ENCODE measurements at regions not wholly inside any gene's neighbourhood (a gene's known extent, or its start where the extent isn't known, plus 50 kb on each side); places are given as distances from the start of the nearest gene placed in this dataset.
A peak's percentile ranks its signal among the peaks of the same experiment; 100 is the strongest.
"Not testable (repeated sequence)": the region's sequence is repeated elsewhere in the genome, so short reads cannot be mapped to it uniquely, and the experiment has no call there.

DNA sequence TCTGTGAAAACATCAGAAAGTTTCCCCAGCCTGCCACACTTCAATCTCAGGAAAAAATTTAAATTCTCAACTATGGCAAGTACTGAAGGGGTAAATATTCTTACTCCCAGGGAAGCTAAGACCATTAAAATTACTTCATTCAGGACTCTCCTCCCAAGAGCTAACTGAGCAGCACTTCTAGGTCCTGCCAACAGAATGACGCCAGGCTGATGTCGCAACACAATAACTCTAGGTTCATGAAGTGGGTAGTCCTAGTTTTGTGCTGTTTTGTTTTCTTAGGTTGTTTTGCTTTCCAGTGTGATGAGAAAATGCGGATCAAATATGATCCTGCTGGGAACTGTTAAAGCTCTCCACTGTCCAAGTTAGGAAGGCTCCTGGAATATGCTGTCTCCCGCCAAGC lies 180.0 kb downstream of the NKX6-1 start:
- no peak overlapping the region for H3K9ac ChIP-seq (ENCODE audit: low read depth, low read length)
- H3K4me3 ChIP-seq (ENCODE audit: low read depth, low read length): no peak overlapping the region
- no peaks in the 10 kb centered on the region for H3K27me3 ChIP-seq (ENCODE audit: control insufficient read depth, insufficient read depth, low read length)
- no peaks in the 10 kb centered on the region for H3K36me3 ChIP-seq (ENCODE audit: control insufficient read depth, insufficient read depth, low read length)
- H3K4me1 ChIP-seq (ENCODE audit: control insufficient read depth, insufficient read depth, low read length): peaks cover 2% of the 10 kb centered on the region
- no peaks in the 10 kb centered on the region for H3K9me3 ChIP-seq (ENCODE audit: control insufficient read depth, insufficient read depth, low read length)

GRCh38 chr4:84317513-84317912 lies 181.6 kb downstream of the NKX6-1 start:
- Histone ChIP-seq H3K9ac (ENCODE audit: low read depth, low read length) (no peak overlapping the region), H3K36me3 (ENCODE audit: control insufficient read depth, insufficient read depth, low read length) (no peaks in the 10 kb centered on the region), H3K4me3 (ENCODE audit: low read depth, low read length) (no peak overlapping the region), H3K4me1 (ENCODE audit: control insufficient read depth, insufficient read depth, low read length) (no peaks in the 10 kb centered on the region), H3K9me3 (ENCODE audit: control insufficient read depth, insufficient read depth, low read length) (no peaks in the 10 kb centered on the region), H3K27me3 (ENCODE audit: control insufficient read depth, insufficient read depth, low read length) (no peaks in the 10 kb centered on the region)

DNA sequence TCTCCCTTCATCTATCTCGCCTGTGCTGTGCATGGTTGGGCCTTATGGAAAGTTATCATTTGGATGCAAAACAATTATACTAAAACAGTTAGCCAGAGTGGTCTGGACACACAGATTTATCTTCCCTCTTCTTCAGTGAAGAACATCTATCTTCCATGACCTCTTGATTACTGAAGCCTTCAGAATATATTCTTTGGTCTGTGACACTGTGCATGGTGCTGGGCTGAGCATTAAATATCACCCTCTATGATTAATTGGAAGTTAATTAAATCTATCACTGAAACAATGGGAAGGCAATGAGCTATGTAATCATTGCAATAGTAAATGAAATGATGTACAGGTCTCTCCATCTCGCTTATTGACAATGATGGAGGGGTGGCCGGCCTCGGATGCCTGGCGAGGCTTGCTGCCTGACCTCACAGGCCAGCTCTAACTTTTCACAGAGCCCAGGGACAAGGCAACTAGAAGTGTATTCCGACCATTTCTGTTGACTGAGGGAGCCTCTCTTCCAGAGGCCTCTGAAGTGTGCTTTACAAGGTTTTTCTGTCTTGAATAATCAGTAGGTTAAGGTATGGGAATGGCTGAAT lies 186.6 kb downstream of the NKX6-1 start:
- Histone ChIP-seq H3K9ac (ENCODE audit: low read depth, low read length) (no peak overlapping the region), H3K4me3 (ENCODE audit: low read depth, low read length) (no peak overlapping the region)

DNA sequence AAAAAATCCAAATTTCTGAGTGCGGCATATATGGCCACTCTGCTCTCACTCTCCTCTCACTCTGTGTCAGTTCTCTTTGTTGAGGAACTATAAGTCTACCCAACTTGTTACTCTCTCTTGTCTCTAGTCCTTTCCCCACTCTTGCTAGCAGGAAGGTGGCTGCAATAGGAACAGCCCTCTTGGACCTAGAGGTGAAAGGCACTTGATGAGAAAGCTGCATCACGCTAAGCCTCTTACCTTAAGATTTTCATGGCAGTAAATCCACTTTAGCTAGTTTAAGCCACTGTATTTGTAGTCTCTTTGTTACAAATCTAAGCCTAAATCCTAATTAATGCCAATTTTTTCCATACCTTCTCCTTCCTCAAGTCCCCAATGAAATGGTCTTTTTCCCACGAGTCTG lies 189.9 kb downstream of the NKX6-1 start:
- H3K9ac ChIP-seq (ENCODE audit: low read depth, low read length): no peak overlapping the region
- H3K4me1 ChIP-seq (ENCODE audit: control insufficient read depth, insufficient read depth, low read length): no peaks in the 10 kb centered on the region
- no peaks in the 10 kb centered on the region for H3K27me3 ChIP-seq (ENCODE audit: control insufficient read depth, insufficient read depth, low read length)
- no peaks in the 10 kb centered on the region for H3K9me3 ChIP-seq (ENCODE audit: control insufficient read depth, insufficient read depth, low read length)
- no peak overlapping the region for H3K4me3 ChIP-seq (ENCODE audit: low read depth, low read length)
- no peaks in the 10 kb centered on the region for H3K36me3 ChIP-seq (ENCODE audit: control insufficient read depth, insufficient read depth, low read length)

More for the DNA sequence above, 186.6 kb downstream of the NKX6-1 start:
- Histone ChIP-seq H3K4me1 (ENCODE audit: control insufficient read depth, insufficient read depth, low read length) (no peaks in the 10 kb centered on the region), H3K36me3 (ENCODE audit: control insufficient read depth, insufficient read depth, low read length) (no peaks in the 10 kb centered on the region), H3K27me3 (ENCODE audit: control insufficient read depth, insufficient read depth, low read length) (no peaks in the 10 kb centered on the region), H3K9me3 (ENCODE audit: control insufficient read depth, insufficient read depth, low read length) (no peaks in the 10 kb centered on the region)

- peak overlapping the region; percentile 1 for H3K9ac ChIP-seq (ENCODE audit: low read depth, low read length)
Observed at GRCh38 chr4:84298719-84299254, 200.3 kb downstream of the NKX6-1 start.

DNA sequence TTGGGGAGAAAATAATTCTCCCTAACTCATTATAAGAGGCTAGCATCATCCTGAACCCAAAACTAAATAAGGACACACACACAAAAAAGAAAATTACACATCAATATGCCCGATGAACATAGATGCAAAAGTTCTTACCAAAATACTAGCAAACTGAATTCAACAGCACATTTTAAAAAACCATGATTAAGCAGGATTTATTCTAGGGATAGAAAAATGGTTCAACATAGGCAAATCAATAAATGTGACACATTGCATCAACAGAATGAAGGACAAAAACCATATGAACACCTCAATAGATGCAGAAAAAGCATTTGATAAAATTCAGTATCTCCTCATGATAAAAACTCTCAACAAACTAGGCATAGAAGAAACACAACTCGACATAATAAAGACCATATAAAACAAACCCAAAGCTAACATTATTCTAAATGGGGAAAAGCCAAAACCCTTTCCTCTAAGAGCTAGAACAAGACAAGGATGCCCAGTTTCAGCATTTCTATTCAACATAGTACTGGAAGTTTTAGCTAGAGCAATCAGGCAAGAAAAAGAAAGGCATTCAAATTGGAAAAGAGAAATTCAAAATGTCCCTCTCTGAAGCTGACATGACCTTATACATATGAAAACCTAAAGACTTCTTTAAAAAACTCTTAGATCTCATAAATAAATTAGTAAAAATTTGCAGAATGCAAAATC lies 200.9 kb downstream of the NKX6-1 start:
- Histone ChIP-seq H3K27me3 (ENCODE audit: control insufficient read depth, insufficient read depth, low read length) (no peaks in the 10 kb centered on the region), H3K9ac (ENCODE audit: low read depth, low read length) (no peak overlapping the region), H3K9me3 (ENCODE audit: control insufficient read depth, insufficient read depth, low read length) (no peaks in the 10 kb centered on the region), H3K36me3 (ENCODE audit: control insufficient read depth, insufficient read depth, low read length) (no peaks in the 10 kb centered on the region), H3K4me3 (ENCODE audit: low read depth, low read length) (no peak overlapping the region), H3K4me1 (ENCODE audit: control insufficient read depth, insufficient read depth, low read length) (no peaks in the 10 kb centered on the region)

More at GRCh38 chr4:84298719-84299254, 200.3 kb downstream of the NKX6-1 start:
- not testable (repeated sequence) for H3K9me3 ChIP-seq (ENCODE audit: control insufficient read depth, insufficient read depth, low read length); H3K27me3 ChIP-seq (ENCODE audit: control insufficient read depth, insufficient read depth, low read length); H3K36me3 ChIP-seq (ENCODE audit: control insufficient read depth, insufficient read depth, low read length); H3K4me1 ChIP-seq (ENCODE audit: control insufficient read depth, insufficient read depth, low read length)
- H3K4me3 ChIP-seq (ENCODE audit: low read depth, low read length): peak overlapping the region; percentile 6

DNA sequence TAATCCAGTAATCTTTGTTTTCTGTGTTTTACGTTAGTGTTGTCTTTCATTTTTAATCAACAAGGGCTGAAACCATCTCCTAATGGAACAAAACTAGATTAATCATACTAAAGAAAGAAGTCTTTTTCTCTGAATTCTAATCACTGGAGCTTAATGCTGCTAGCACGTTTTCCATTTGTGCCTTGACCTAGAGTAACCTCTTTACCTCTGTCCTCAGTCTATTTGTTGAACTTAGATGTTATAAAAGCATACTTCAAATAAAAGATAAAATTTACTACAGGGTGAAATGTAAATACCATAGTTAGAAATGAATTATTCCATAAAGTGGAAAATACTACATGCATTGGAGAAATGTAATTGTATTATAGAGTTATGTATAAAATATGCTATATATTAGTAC lies 207.1 kb downstream of the NKX6-1 start:
- Histone ChIP-seq H3K9me3 (ENCODE audit: control insufficient read depth, insufficient read depth, low read length) (no peaks in the 10 kb centered on the region), H3K4me3 (ENCODE audit: low read depth, low read length) (no peak overlapping the region), H3K4me1 (ENCODE audit: control insufficient read depth, insufficient read depth, low read length) (no peaks in the 10 kb centered on the region), H3K27me3 (ENCODE audit: control insufficient read depth, insufficient read depth, low read length) (no peaks in the 10 kb centered on the region), H3K9ac (ENCODE audit: low read depth, low read length) (no peak overlapping the region), H3K36me3 (ENCODE audit: control insufficient read depth, insufficient read depth, low read length) (no peaks in the 10 kb centered on the region)

- Histone ChIP-seq H3K9me3 (ENCODE audit: control insufficient read depth, insufficient read depth, low read length) (no peaks in the 10 kb centered on the region), H3K9ac (ENCODE audit: low read depth, low read length) (no peak overlapping the region), H3K27me3 (ENCODE audit: control insufficient read depth, insufficient read depth, low read length) (no peaks in the 10 kb centered on the region), H3K4me1 (ENCODE audit: control insufficient read depth, insufficient read depth, low read length) (peaks cover 4% of the 10 kb centered on the region), H3K36me3 (ENCODE audit: control insufficient read depth, insufficient read depth, low read length) (no peaks in the 10 kb centered on the region), H3K4me3 (ENCODE audit: low read depth, low read length) (no peak overlapping the region)
Observed at GRCh38 chr4:84286048-84286447, 213.0 kb downstream of the NKX6-1 start.

DNA sequence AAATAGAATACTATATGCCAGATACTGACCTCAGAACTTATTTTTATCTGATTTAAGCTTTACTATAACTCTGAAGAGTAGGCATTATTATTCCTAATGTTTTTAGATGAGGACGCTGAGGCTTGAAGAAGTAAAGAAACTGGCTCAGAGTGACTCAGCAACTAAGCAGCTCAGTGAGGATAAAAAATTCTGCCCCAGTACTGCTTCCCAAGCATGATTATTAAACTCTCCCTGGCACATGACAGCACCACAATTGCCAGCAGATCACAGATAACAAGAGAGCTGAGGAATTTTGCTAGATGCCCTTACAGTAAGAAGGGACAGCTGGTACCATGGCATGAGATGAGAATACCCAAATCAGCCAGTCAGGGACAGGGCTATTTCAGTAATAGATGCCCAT lies 219.4 kb downstream of the NKX6-1 start:
- Histone ChIP-seq H3K4me3 (ENCODE audit: low read depth, low read length) (no peak overlapping the region), H3K36me3 (ENCODE audit: control insufficient read depth, insufficient read depth, low read length) (no peaks in the 10 kb centered on the region), H3K4me1 (ENCODE audit: control insufficient read depth, insufficient read depth, low read length) (no peaks in the 10 kb centered on the region), H3K27me3 (ENCODE audit: control insufficient read depth, insufficient read depth, low read length) (no peaks in the 10 kb centered on the region), H3K9ac (ENCODE audit: low read depth, low read length) (no peak overlapping the region), H3K9me3 (ENCODE audit: control insufficient read depth, insufficient read depth, low read length) (no peaks in the 10 kb centered on the region)

GRCh38 chr4:84277923-84278322 lies 221.2 kb downstream of the NKX6-1 start:
- no peak overlapping the region for H3K4me3 ChIP-seq (ENCODE audit: low read depth, low read length)
- H3K4me1 ChIP-seq (ENCODE audit: control insufficient read depth, insufficient read depth, low read length): no peaks in the 10 kb centered on the region
- no peaks in the 10 kb centered on the region for H3K27me3 ChIP-seq (ENCODE audit: control insufficient read depth, insufficient read depth, low read length)
- H3K36me3 ChIP-seq (ENCODE audit: control insufficient read depth, insufficient read depth, low read length): no peaks in the 10 kb centered on the region
- H3K9ac ChIP-seq (ENCODE audit: low read depth, low read length): no peak overlapping the region
- H3K9me3 ChIP-seq (ENCODE audit: control insufficient read depth, insufficient read depth, low read length): no peaks in the 10 kb centered on the region

GRCh38 chr4:84276752-84277151 lies 222.3 kb downstream of the NKX6-1 start:
- Histone ChIP-seq H3K36me3 (ENCODE audit: control insufficient read depth, insufficient read depth, low read length) (no peaks in the 10 kb centered on the region), H3K4me1 (ENCODE audit: control insufficient read depth, insufficient read depth, low read length) (no peaks in the 10 kb centered on the region), H3K9me3 (ENCODE audit: control insufficient read depth, insufficient read depth, low read length) (no peaks in the 10 kb centered on the region), H3K27me3 (ENCODE audit: control insufficient read depth, insufficient read depth, low read length) (no peaks in the 10 kb centered on the region), H3K4me3 (ENCODE audit: low read depth, low read length) (no peak overlapping the region), H3K9ac (ENCODE audit: low read depth, low read length) (no peak overlapping the region)

DNA sequence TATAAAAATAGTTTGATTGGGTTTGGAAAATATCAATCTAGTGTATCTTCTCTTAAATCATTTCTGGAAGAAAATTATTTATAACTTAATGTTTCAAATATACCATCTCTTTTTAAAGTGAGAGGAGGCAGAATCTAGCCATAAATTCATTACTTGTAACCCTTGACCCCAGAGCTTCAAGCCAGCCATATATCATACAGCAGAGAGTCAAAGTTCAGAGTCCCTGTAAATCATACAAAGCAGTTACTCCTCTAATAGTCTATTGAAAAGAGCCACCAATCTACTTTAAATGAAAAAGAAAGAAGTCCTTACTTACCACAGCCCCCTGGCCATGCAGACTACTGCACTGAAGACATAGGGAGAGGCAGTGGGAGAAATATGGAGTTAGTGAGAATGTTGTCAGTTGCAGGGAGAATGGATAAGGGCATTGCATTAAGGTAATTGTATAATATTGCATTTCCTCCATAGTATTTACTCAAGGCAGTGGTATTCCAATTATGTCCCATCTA lies 229.5 kb downstream of the NKX6-1 start:
- H3K27me3 ChIP-seq (ENCODE audit: control insufficient read depth, insufficient read depth, low read length): no peaks in the 10 kb centered on the region
- H3K36me3 ChIP-seq (ENCODE audit: control insufficient read depth, insufficient read depth, low read length): no peaks in the 10 kb centered on the region
- no peaks in the 10 kb centered on the region for H3K4me1 ChIP-seq (ENCODE audit: control insufficient read depth, insufficient read depth, low read length)
- no peak overlapping the region for H3K9ac ChIP-seq (ENCODE audit: low read depth, low read length)
- H3K4me3 ChIP-seq (ENCODE audit: low read depth, low read length): no peak overlapping the region
- H3K9me3 ChIP-seq (ENCODE audit: control insufficient read depth, insufficient read depth, low read length): no peaks in the 10 kb centered on the region

All from iPS-15b (cell line).